Endothelial cell (in vitro differentiated cells): ENCODE measurements at regions not wholly inside any gene's neighbourhood (a gene's known extent, or its start where the extent isn't known, plus 50 kb on each side); places are given as distances from the start of the nearest gene placed in this dataset.
"Not testable (repeated sequence)": the region's sequence is repeated elsewhere in the genome, so short reads cannot be mapped to it uniquely, and the experiment has no call there.

Experiments used
- DNase-seq: peaks from one replicate; pipeline ENCODE4 v3.0.0; 2021; ENCODE audit warnings: low spot score
- H3K27ac Mint-ChIP-seq: one replicate; pipeline ENCODE4 v1.8.0; 2021; ENCODE audit warnings: mixed read lengths, inconsistent platforms; ENCODE audit not compliant: unreplicated experiment
- H3K27me3 Mint-ChIP-seq: one replicate; pipeline ENCODE4 v1.8.0; 2021; ENCODE audit warnings: mild to moderate bottlenecking, moderate library complexity, mixed read lengths, inconsistent platforms; ENCODE audit not compliant: unreplicated experiment
- H3K36me3 Mint-ChIP-seq: one replicate; pipeline ENCODE4 v1.8.0; 2021; ENCODE audit warnings: mild to moderate bottlenecking, low read depth, mixed read lengths, inconsistent platforms; ENCODE audit not compliant: unreplicated experiment
- H3K4me1 Mint-ChIP-seq: one replicate; pipeline ENCODE4 v1.8.0; 2021; ENCODE audit warnings: mild to moderate bottlenecking, mixed read lengths, inconsistent platforms; ENCODE audit not compliant: unreplicated experiment
- H3K4me3 Mint-ChIP-seq: one replicate; pipeline ENCODE4 v1.8.0; 2021; ENCODE audit warnings: mild to moderate bottlenecking, mixed read lengths, inconsistent platforms; ENCODE audit not compliant: unreplicated experiment
- H3K9me3 Mint-ChIP-seq: one replicate; pipeline ENCODE4 v1.8.0; 2021; ENCODE audit warnings: mixed read lengths, inconsistent platforms; ENCODE audit not compliant: unreplicated experiment
- TF ChIP-seq, protein P1 (sequence below): fragments of 200-600 bp; sonication (generic); IDR thresholded peaks from one replicate; pipeline ENCODE4 v1.5.0; 2021; ENCODE audit warnings: antibody characterized with exemption; ENCODE audit not compliant: unreplicated experiment

DNA sequence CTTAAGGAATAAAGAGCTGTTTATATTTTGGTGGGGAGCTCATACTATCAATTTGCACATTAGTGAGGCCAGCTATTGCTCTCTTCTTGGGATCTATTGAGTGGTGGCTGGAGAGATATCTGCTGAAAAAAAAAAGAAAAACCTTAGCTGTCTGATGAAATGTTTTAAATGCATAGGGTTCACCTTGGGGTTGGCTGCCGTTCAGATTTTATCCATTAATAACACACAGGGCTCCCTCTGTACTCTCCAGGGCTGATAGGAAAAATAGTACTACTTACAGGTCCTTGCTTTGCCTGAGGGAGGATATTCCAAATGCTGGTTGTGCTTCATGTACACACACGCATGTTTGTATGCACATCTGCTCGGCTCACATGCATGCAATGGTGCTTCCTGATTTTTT is 803.7 kb downstream of the MCTP2 start:
- no peak for DNase-seq
- Mint-ChIP-seq H3K9me3 (no peaks in the 10 kb centered on the region), H3K36me3 (peaks cover 4% of the 10 kb centered on the region), H3K27ac (no peak overlapping the region), H3K27me3 (no peaks in the 10 kb centered on the region), H3K4me3 (no peak overlapping the region), H3K4me1 (peaks cover 2% of the 10 kb centered on the region)
- TF ChIP-seq, protein P1, sequence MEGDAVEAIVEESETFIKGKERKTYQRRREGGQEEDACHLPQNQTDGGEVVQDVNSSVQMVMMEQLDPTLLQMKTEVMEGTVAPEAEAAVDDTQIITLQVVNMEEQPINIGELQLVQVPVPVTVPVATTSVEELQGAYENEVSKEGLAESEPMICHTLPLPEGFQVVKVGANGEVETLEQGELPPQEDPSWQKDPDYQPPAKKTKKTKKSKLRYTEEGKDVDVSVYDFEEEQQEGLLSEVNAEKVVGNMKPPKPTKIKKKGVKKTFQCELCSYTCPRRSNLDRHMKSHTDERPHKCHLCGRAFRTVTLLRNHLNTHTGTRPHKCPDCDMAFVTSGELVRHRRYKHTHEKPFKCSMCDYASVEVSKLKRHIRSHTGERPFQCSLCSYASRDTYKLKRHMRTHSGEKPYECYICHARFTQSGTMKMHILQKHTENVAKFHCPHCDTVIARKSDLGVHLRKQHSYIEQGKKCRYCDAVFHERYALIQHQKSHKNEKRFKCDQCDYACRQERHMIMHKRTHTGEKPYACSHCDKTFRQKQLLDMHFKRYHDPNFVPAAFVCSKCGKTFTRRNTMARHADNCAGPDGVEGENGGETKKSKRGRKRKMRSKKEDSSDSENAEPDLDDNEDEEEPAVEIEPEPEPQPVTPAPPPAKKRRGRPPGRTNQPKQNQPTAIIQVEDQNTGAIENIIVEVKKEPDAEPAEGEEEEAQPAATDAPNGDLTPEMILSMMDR, result no peak

DNA sequence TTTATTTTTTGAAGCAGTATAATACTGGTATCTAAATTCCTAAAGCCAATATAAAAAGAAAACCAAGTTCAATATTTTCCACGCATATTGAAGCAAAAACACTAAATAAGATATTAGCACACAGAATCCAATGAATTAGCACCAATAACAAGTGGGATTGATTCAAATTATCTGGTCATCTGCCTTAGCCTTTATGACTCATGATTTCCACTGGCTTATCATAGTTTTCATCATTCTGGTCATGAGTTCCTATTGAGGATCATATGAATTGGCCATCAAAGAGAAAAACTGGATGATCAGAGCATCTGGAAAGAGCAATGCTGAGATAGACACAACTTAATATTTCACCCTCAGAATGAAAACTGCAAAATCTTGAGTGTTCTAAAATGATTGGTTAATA is 809.9 kb downstream of the MCTP2 start:
- no peaks in the 10 kb centered on the region for H3K27me3 Mint-ChIP-seq
- H3K4me1 Mint-ChIP-seq, result peaks cover 3% of the 10 kb centered on the region
- no peaks in the 10 kb centered on the region for H3K9me3 Mint-ChIP-seq
- TF ChIP-seq, protein P1, result no peak
- H3K36me3 Mint-ChIP-seq, result no peaks in the 10 kb centered on the region
- no peak overlapping the region for H3K27ac Mint-ChIP-seq
- no peak overlapping the region for H3K4me3 Mint-ChIP-seq
- no peak for DNase-seq

DNA sequence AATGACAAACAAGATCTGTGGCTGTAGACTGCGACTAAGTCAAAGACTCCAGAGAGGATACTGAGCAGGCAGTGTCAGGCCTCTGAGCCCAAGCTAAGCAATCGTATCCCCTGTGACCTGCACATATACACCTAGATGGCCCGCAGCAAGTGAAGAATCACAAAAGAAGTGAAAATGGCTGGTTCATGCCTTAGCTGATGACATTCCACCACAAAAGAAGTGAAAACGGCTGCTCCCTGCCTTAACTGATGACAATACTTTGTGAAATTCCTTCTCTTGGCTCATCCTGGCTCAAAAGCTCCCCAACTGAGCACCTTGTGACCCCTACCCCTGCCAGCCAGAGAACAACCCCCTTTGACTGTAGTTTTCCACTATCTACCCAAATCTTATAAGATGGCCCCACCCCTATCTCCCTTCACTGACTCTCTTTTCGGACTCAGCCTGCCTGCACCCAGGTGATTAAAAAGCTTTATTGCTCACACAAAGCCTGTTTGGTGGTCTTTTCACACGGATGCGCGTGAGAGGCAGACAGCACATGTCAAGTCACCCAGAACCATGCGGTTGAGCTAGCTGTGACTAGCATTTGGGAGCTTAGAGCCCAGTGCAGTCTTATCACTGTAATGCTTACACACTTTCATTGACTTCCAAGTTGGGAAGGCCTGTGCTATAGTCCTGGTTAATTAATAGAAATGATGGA is 812.0 kb downstream of the MCTP2 start:
- peaks cover 11% of the 10 kb centered on the region for H3K9me3 Mint-ChIP-seq
- H3K4me3 Mint-ChIP-seq, H3K36me3 Mint-ChIP-seq, H3K27me3 Mint-ChIP-seq, DNase-seq, H3K27ac Mint-ChIP-seq, H3K4me1 Mint-ChIP-seq: not testable (repeated sequence)

DNA sequence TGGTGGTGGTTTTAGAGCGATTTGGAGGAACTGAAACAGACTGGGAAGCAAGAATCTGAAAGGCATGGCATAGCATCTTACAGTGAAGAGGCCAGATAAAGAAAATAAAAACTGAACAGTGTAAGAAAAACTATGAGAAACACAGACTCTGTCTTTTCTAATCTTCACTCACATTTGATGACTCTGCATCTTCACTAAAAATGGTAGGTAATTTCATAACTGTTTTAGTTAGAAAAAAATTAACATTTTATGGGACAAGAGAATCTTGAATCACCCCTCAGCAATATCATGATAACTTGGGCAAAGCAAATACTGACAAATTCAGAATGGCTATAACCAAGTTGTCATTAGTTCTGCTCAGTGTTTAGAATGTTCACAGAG is 812.6 kb downstream of the MCTP2 start:
- no peak overlapping the region for H3K27ac Mint-ChIP-seq
- peaks cover 3% of the 10 kb centered on the region for H3K4me1 Mint-ChIP-seq
- DNase-seq, result no peak
- no peak overlapping the region for H3K4me3 Mint-ChIP-seq
- peaks cover 11% of the 10 kb centered on the region for H3K9me3 Mint-ChIP-seq
- TF ChIP-seq, protein P1, result no peak
- no peaks in the 10 kb centered on the region for H3K27me3 Mint-ChIP-seq
- H3K36me3 Mint-ChIP-seq, result peaks cover 6% of the 10 kb centered on the region

DNA sequence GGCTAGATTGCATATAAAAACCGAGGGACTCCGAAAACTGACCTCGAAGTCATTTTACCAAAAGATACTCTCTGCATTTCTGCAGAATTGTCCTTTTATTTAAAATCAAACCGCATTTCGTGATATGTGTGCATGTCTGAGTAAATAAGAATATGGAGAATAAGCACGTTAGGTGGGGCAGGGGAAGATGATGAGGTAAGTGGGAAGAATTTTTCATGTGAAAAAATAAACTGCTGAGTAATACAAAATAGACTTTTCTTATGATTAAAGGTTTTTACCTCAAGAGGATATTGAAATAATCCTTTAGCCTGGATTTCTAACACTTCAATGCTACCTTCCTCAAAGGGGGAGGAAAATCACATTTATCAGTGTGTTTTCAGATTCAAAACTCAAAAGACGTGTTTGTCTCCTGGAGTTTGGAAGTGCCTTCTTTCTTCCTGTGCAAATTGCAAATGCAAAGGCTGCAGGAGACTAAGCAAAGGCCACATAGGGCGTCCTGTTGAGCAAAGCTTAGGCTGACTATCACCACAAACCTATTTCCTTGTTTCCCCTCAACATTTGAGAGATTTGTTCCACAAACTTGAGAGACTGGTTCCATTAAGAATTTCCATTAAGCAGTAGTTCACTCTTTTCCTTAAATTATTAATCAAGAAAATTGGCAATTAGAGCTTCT is 813.5 kb downstream of the MCTP2 start:
- H3K4me1 Mint-ChIP-seq, result peaks cover 3% of the 10 kb centered on the region
- peaks cover 11% of the 10 kb centered on the region for H3K9me3 Mint-ChIP-seq
- H3K27ac Mint-ChIP-seq, result no peak overlapping the region
- TF ChIP-seq, protein P1, result no peak
- H3K4me3 Mint-ChIP-seq, result no peak overlapping the region
- H3K36me3 Mint-ChIP-seq, result peaks cover 6% of the 10 kb centered on the region
- H3K27me3 Mint-ChIP-seq, result no peaks in the 10 kb centered on the region
- DNase-seq, result no peak
